ENCODE measurements at regions not wholly inside any gene's neighbourhood (a gene's known extent, or its start where the extent isn't known, plus 50 kb on each side); places are given as distances from the start of the nearest gene placed in this dataset.
"Not testable (repeated sequence)": the region's sequence is repeated elsewhere in the genome, so short reads cannot be mapped to it uniquely, and the experiment has no call there.

GRCh38 chr10:118805146-118805545 is 50.4 kb upstream of the CACUL1 start:
- no peak for DNase-seq

GRCh38 chr10:118807512-118808305 is 52.9 kb upstream of the CACUL1 start:
- DNase-seq, result no peak

GRCh38 chr10:118808601-118809356 is 54.0 kb upstream of the CACUL1 start:
- no peak for DNase-seq

- no peak for DNase-seq
These were observed 54.8 kb upstream of the CACUL1 start for GRCh38 chr10:118809357-118810220.

- no peak for DNase-seq
These were observed 56.2 kb upstream of the CACUL1 start for GRCh38 chr10:118810796-118811505.

GRCh38 chr10:118811675-118812392 is 57.1 kb upstream of the CACUL1 start:
- DNase-seq, result no peak

GRCh38 chr10:118812393-118812740 is 57.6 kb upstream of the CACUL1 start:
- DNase-seq, result no peak

GRCh38 chr10:118813001-118813400 is 58.2 kb upstream of the CACUL1 start:
- DNase-seq, result not testable (repeated sequence)

- DNase-seq, result no peak
These were observed 61.9 kb upstream of the CACUL1 start for GRCh38 chr10:118816471-118817168.

- DNase-seq, result no peak
These were observed 62.7 kb upstream of the CACUL1 start for GRCh38 chr10:118817328-118818068.

GRCh38 chr10:118818621-118819221 is 64.0 kb upstream of the CACUL1 start:
- no peak for DNase-seq

- no peak for DNase-seq
These were observed 65.8 kb upstream of the CACUL1 start for GRCh38 chr10:118820326-118821116.

GRCh38 chr10:118823256-118823907 is 68.6 kb upstream of the CACUL1 start:
- DNase-seq, result no peak

- no peak for DNase-seq
These were observed 72.3 kb upstream of the CACUL1 start for GRCh38 chr10:118827053-118827452.

GRCh38 chr10:118827466-118828155 is 72.8 kb upstream of the CACUL1 start:
- no peak for DNase-seq

- no peak for DNase-seq
These were observed 77.5 kb upstream of the CACUL1 start for GRCh38 chr10:118832241-118832651.

GRCh38 chr10:118834370-118834769 is 79.6 kb upstream of the CACUL1 start:
- DNase-seq, result not testable (repeated sequence)

- DNase-seq, result no peak
These were observed 81.0 kb upstream of the CACUL1 start for GRCh38 chr10:118835682-118836326.
